Central memory CD8-positive, alpha-beta T cell (primary cell): ENCODE measurements at regions not wholly inside any gene's neighbourhood (a gene's known extent, or its start where the extent isn't known, plus 50 kb on each side); places are given as distances from the start of the nearest gene placed in this dataset.
A peak's percentile ranks its signal among the peaks of the same experiment; 100 is the strongest.
"Not testable (repeated sequence)": the region's sequence is repeated elsewhere in the genome, so short reads cannot be mapped to it uniquely, and the experiment has no call there.

Source experiments
- ATAC-seq: fragments of 150-1000 bp; cut with Tn5 transposase; replicated peaks from 2 replicates; pipeline ENCODE4 v1.10.0; 2022; ENCODE audit warnings: mild to moderate bottlenecking, moderate FRiP score, moderate number of reproducible peaks; ENCODE audit not compliant: poor library complexity, severe bottlenecking; ENCODE audit errors: extremely low read depth
- DNase-seq, 2 donors: peaks; one replicate each; pipeline ENCODE4 v3.0.0; 2021; ENCODE audit warnings: low spot score in 2 of 2
- H3K27ac Mint-ChIP-seq: one replicate; pipeline ENCODE4 v1.8.0; 2022; ENCODE audit warnings: low read depth, mild to moderate bottlenecking, moderate library complexity, mixed read lengths
- H3K27me3 Mint-ChIP-seq: one replicate; pipeline ENCODE4 v1.8.0; 2022; ENCODE audit warnings: mixed read lengths
- H3K36me3 Mint-ChIP-seq: one replicate; pipeline ENCODE4 v1.8.0; 2022; ENCODE audit warnings: mild to moderate bottlenecking, moderate library complexity, mixed read lengths; ENCODE audit not compliant: insufficient read depth
- H3K4me1 Mint-ChIP-seq: one replicate; pipeline ENCODE4 v1.8.0; 2022; ENCODE audit warnings: mixed read lengths
- H3K4me3 Mint-ChIP-seq: one replicate; pipeline ENCODE4 v1.8.0; 2022; ENCODE audit warnings: mild to moderate bottlenecking, moderate library complexity, mixed read lengths
- H3K9me3 Mint-ChIP-seq: one replicate; pipeline ENCODE4 v1.8.0; 2022; ENCODE audit warnings: mixed read lengths

DNA sequence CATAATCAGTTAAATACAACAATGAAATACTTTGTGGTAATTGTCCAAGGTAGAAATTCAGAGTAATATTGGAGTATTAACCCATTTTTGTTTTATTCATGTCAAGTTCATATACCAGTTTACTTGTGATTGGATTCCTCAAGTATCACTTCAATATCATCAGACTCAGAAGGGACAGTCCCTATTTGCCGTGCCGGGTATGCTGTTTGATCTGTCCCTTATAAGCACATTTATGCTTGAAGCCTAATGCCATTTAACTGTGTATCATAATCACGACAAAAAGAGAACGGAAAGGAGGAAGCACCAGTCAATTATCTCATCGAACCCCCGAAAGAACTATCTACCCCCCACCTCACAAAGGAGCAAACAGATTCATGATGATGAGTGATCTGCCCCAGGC, 171.0 kb upstream of the TBL1X start:
- ATAC-seq, result no peak

DNA sequence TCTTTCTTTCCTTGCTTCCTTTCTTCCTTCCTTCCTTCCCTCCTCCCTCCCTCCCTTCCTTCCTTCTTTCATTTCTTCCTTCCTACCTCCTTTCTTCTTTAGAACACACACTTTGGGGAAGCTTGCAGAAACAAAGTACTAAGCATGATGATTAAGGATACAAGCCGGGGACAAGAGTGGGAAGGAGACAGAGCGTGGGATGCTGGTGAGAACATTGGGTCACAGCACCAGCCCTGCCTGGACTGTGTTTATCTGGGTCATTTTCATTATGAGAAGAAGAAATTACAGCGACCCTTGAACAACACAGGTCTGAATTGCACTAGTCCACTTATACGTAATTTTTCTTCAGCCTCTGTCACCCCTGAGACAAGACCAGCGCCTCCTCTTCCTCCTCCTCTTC, 169.3 kb upstream of the TBL1X start:
- H3K36me3 Mint-ChIP-seq, result peaks cover 2% of the 10 kb centered on the region
- no peaks in the 10 kb centered on the region for H3K4me1 Mint-ChIP-seq
- no peak for DNase-seq
- no peak for ATAC-seq
- peaks cover 7% of the 10 kb centered on the region for H3K27me3 Mint-ChIP-seq
- no peaks in the 10 kb centered on the region for H3K9me3 Mint-ChIP-seq
- no peak overlapping the region for H3K27ac Mint-ChIP-seq
- no peak overlapping the region for H3K4me3 Mint-ChIP-seq

More for the DNA sequence above, 171.0 kb upstream of the TBL1X start:
- no peaks in the 10 kb centered on the region for H3K9me3 Mint-ChIP-seq
- no peaks in the 10 kb centered on the region for H3K4me1 Mint-ChIP-seq
- DNase-seq, result no peak
- peaks cover 7% of the 10 kb centered on the region for H3K27me3 Mint-ChIP-seq
- peaks cover 2% of the 10 kb centered on the region for H3K36me3 Mint-ChIP-seq
- no peak overlapping the region for H3K27ac Mint-ChIP-seq
- no peak overlapping the region for H3K4me3 Mint-ChIP-seq

DNA sequence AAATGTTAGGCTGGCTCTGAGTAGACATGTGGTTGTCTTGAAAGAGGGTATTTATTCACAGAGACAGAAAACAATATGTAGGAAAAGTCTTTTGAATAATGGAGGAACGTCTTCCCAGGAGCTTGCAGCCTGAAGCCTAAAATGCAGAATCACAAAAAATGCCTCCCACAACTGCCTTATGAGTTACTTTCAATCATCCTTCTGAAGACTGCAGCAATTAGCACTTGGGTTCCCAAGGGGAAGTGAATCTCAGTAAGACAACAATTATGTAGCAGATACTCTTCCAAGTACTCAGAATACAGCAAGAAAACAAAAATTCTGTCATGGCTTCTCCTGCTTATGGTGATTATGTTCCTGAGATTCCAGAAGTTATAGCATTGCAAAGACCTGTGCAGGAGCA, 166.6 kb upstream of the TBL1X start:
- H3K27ac Mint-ChIP-seq, result no peak overlapping the region
- H3K4me3 Mint-ChIP-seq, result no peak overlapping the region
- H3K9me3 Mint-ChIP-seq, result no peaks in the 10 kb centered on the region
- no peaks in the 10 kb centered on the region for H3K4me1 Mint-ChIP-seq
- peaks cover 7% of the 10 kb centered on the region for H3K27me3 Mint-ChIP-seq
- H3K36me3 Mint-ChIP-seq, result peaks cover 2% of the 10 kb centered on the region
- ATAC-seq (no peak), DNase-seq (no peak)

DNA sequence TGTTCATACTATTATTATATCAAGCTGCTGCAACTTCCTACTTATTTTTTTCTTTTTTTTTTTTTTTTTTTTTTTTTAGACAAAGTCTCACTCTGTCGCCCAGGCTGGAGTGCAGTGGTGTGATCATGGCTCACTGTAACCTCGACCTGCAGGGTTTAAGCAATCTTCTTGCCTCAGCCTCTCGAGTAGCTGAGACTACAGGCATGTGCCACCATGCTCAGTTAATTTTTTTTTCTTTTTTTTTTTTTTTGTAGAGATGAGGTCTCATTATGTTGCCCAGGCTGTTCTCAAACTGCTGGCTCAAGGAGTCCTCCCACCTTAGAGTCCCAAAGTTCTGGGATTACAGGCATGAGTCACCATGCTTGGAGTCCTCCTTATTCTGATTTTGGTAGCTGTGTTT, 165.2 kb upstream of the TBL1X start:
- H3K27me3 Mint-ChIP-seq, H3K27ac Mint-ChIP-seq, H3K36me3 Mint-ChIP-seq, H3K4me3 Mint-ChIP-seq, H3K4me1 Mint-ChIP-seq, DNase-seq, H3K9me3 Mint-ChIP-seq, ATAC-seq: not testable (repeated sequence)

DNA sequence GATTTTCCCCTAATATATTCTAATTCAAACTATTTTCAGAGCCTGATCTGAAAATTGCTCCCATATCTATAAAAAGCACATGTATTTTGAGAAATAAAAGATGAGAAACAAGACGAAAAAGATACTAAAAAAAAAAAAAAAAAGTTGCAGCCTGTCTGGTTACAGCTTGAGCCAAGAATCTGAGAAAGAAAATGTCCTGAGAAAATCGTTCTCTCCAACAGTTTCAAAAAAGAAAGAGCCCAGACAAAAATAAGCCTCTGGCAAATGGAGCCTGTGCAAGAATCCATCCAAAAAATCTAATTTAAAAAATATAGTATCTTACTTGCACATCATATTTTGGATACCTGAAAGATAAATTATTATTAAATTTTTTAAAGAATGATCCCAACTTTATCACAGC, 163.0 kb upstream of the TBL1X start:
- Mint-ChIP-seq H3K4me1 (no peaks in the 10 kb centered on the region), H3K27me3 (no peaks in the 10 kb centered on the region), H3K4me3 (no peak overlapping the region), H3K9me3 (no peaks in the 10 kb centered on the region), H3K27ac (no peak overlapping the region), H3K36me3 (no peaks in the 10 kb centered on the region)
- ATAC-seq (no peak), DNase-seq (no peak)

DNA sequence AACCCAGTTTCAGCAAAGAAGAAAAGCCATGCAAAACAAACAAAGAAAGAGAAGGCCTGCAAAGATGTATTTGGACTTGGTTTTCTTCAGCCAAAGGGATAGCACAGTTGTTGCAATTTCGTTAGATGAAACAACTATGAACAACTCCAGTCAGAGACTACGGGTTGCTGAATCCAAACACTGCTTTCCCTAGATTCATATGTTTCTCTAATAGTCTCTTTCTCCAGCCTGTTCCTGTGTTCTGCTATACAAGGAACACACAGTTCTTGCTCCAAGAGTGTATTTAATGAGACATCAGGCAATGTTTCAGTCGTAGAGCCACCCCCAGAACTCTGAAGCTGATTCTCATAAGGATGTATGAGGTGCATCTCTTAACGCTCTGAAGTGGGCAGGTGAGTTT, 162.5 kb upstream of the TBL1X start:
- H3K36me3 Mint-ChIP-seq, result no peaks in the 10 kb centered on the region
- H3K9me3 Mint-ChIP-seq, result no peaks in the 10 kb centered on the region
- no peak for ATAC-seq
- no peaks in the 10 kb centered on the region for H3K27me3 Mint-ChIP-seq
- no peak for DNase-seq
- H3K4me3 Mint-ChIP-seq, result no peak overlapping the region
- H3K27ac Mint-ChIP-seq, result no peak overlapping the region
- no peaks in the 10 kb centered on the region for H3K4me1 Mint-ChIP-seq

DNA sequence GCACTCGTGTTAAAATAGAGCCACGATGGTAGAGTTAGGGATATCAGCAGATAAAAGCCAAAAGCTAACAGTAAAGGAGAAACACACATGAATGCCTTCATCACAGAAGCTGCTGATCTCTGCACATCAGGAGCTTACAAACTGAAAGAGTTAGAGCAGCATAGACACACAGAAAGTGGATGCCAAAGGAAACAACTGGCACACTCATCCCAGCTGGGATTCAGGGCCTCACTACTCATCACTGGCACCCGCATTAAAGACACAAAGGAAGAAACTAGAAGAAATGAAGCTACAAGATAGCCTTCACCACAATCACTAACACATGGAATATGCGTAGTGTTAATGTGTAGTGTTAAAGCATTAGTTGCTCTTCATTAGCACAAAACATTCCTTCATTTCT, 156.4 kb upstream of the TBL1X start:
- H3K27me3 Mint-ChIP-seq, result no peaks in the 10 kb centered on the region
- H3K27ac Mint-ChIP-seq, result no peak overlapping the region
- DNase-seq (no peak), ATAC-seq (no peak)
- H3K4me1 Mint-ChIP-seq, result peaks cover 4% of the 10 kb centered on the region
- H3K9me3 Mint-ChIP-seq, result no peaks in the 10 kb centered on the region
- no peak overlapping the region for H3K4me3 Mint-ChIP-seq
- peaks cover 4% of the 10 kb centered on the region for H3K36me3 Mint-ChIP-seq

DNA sequence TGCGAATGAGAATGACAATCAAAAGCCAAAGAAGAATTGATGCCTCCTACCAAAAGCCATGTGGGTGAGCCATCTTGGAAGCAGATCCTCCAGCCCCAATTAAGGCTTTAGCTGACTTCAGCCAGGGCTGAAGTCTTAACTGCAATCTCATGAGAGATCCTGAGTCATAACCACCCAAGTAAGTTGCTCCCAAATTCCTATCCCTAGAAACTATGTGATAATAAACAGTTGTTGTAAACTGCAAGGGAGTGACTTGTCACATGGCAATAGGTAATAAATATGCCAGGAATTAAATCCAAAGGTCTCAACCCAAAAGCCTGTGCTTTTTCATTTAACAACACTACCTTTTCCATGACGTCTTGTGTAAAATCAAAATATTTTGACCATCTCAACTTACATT, 154.2 kb upstream of the TBL1X start:
- Mint-ChIP-seq H3K36me3 (peaks cover 5% of the 10 kb centered on the region), H3K27me3 (no peaks in the 10 kb centered on the region), H3K4me1 (peaks cover 7% of the 10 kb centered on the region), H3K4me3 (no peak overlapping the region), H3K9me3 (no peaks in the 10 kb centered on the region), H3K27ac (no peak overlapping the region)
- ATAC-seq, result no peak
- DNase-seq, result no peak

DNA sequence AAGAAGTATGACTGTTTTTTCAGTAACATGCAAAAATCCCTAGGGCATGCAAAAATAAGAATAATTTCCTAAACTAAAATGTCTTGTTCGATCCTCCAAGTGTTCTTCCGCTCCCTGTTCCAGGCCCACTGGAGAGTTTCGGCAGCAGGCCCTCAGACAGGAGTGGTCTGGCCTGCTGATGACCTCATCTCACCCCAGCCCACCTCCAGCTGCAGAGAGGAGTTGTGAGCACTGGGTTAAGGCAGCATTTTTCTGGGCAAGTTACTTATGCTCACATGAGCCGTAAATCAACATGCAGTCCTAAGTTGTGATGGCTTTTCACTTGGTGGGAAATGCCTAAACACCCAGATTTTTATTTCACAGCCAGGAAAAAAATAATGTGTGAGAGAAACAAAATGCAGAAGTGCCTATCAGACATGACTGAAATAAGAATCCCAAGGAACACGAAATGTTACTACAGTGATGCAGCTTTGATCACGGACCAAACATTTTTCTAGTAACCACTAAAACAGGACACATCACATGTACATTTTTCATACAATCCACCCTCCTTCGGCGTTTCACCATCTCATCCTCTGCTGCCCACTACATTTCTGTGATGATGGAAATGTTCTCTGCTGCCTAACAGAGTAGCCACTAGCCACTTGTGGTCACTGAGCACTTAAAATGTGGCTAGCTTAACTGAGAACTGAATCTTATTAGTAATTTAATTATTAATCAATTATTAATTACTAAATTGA, 153.3 kb upstream of the TBL1X start:
- no peaks in the 10 kb centered on the region for H3K27me3 Mint-ChIP-seq
- no peak overlapping the region for H3K27ac Mint-ChIP-seq
- H3K4me3 Mint-ChIP-seq, result no peak overlapping the region
- ATAC-seq, result no peak
- DNase-seq, result no peak
- H3K36me3 Mint-ChIP-seq, result peaks cover 6% of the 10 kb centered on the region
- H3K4me1 Mint-ChIP-seq, result peaks cover 7% of the 10 kb centered on the region
- no peaks in the 10 kb centered on the region for H3K9me3 Mint-ChIP-seq

DNA sequence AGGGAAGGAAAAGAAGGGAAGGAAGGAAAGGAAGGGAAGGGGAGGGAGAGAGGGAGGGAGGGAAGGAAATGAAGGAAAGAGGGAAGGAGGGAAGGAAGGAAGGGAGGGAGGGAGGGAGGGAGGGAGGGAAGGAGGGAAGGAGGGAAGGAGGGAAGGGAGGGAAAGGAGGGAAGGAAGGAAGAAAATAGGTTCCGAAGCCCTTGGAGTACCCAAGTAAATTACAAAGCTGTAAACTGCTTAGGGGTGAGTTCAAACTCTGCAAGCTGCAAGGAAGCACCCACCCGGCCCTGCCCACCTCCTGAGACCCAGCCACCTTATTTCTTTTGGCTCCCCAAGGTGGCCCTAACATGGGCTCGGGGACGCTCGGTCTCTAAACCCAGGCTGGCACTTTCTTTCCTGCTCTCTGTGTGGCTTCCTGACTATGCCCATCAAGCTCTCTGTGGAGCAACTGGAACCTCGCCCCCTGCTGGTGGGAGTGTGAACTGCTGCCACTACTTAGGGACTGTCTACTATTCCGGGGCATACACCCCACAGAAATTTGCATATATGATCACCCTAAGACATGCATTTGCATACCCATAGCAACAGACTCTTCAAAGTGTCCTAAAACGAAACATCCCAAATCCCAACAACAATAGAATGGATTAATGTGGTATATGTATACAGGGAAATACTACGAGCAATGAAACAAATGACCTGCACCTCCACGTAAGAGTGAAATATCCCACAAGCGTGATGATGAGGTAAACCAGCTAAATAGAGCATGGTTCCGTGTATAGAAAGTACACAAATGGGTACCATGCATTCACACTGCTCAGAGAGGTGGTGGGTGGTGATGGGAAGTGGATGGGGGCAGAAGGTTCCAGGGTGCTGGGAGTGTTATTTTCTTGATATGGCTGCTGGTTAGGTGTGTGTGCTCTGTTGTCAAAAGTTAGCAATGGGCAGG, 151.7 kb upstream of the TBL1X start:
- Mint-ChIP-seq H3K4me3 (peak overlapping the region; percentile 65), H3K27me3 (no peaks in the 10 kb centered on the region), H3K4me1 (peaks cover 13% of the 10 kb centered on the region), H3K36me3 (peaks cover 6% of the 10 kb centered on the region), H3K27ac (no peak overlapping the region), H3K9me3 (no peaks in the 10 kb centered on the region)
- ATAC-seq (peak; percentile 71), DNase-seq (peak; percentile 53 to 63)

DNA sequence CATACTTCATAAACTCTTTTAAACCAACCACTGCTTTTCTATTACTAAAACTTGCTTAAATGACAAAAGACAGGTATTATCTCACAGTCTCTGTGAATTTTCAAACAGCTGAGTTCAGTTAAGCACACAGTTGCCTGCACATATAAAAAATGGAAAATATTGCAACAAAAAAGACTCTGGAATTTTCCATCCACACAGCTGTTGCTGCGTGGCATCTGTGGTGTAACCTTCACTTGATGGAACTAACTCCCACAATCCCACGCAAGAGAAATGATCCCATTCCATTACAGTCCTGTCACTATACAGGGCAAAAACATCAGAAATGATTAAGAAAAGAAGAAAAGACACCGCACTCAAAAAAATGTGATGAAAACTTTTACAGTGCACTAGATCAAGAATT, 149.8 kb upstream of the TBL1X start:
- DNase-seq (no peak), ATAC-seq (no peak)
- Mint-ChIP-seq H3K4me3 (no peak overlapping the region), H3K27me3 (no peaks in the 10 kb centered on the region), H3K9me3 (no peaks in the 10 kb centered on the region), H3K4me1 (peaks cover 15% of the 10 kb centered on the region), H3K27ac (no peak overlapping the region), H3K36me3 (peaks cover 4% of the 10 kb centered on the region)

DNA sequence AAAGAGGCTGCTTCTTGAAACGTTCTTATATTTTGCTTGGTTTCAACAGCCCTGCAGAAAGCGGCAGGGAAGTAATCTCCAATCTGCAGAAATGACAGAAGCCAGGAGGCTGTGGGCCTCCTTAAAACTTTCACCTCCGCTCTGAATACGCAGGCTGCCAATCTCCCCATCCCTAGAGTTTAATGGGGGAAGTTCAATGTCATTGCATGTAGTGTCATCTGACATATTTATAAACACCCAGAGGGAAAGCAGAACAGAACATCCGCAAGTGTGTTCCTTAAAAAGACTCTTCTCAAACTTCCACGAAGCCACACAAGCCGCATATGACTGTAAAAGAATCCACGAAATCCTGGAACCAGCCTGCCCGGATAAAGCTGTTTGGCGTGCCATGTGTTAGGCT, 148.8 kb upstream of the TBL1X start:
- Mint-ChIP-seq H3K27ac (no peak overlapping the region), H3K9me3 (no peaks in the 10 kb centered on the region), H3K4me1 (peaks cover 15% of the 10 kb centered on the region), H3K27me3 (no peaks in the 10 kb centered on the region), H3K4me3 (no peak overlapping the region), H3K36me3 (peaks cover 4% of the 10 kb centered on the region)
- no peak for DNase-seq
- ATAC-seq, result no peak

DNA sequence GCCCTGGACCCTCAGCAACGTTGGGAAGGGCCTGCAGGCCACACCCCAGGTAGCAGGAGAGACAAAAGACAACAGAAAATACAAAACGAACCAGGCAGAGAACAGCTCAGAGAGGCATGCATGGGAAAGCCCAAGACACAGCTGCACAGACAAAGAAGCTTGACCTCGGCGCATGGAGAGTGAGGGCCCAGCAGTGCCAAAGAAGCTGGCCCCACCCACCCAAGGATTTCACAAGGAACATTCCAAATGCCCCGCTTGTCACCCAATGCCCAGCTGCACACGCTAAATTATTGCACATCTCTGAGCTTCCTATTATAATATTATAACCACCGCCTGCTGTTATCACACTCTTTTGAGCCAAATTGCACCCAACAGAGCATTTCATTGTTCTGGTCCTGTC, 147.7 kb upstream of the TBL1X start:
- DNase-seq, result no peak
- ATAC-seq, result no peak
- no peaks in the 10 kb centered on the region for H3K9me3 Mint-ChIP-seq
- H3K4me3 Mint-ChIP-seq, result no peak overlapping the region
- H3K27me3 Mint-ChIP-seq, result no peaks in the 10 kb centered on the region
- H3K4me1 Mint-ChIP-seq, result peaks cover 15% of the 10 kb centered on the region
- no peak overlapping the region for H3K27ac Mint-ChIP-seq
- H3K36me3 Mint-ChIP-seq, result peaks cover 4% of the 10 kb centered on the region
